NCI-H510A (cell line): ENCODE measurements at regions not wholly inside any gene's neighbourhood (a gene's known extent, or its start where the extent isn't known, plus 50 kb on each side); places are given as distances from the start of the nearest gene placed in this dataset.
"Not testable (repeated sequence)": the region's sequence is repeated elsewhere in the genome, so short reads cannot be mapped to it uniquely, and the experiment has no call there.

Experiments
- DNase-seq: peaks from one replicate; lab custom pipeline; 2025; lab: John Stamatoyannopoulos, UW

GRCh38 chr6:62819640-62820039 is 391.6 kb upstream of the FKBP1C start:
- DNase-seq, result no peak

- peak; percentile 32 for DNase-seq
These were observed 402.5 kb upstream of the FKBP1C start for GRCh38 chr6:62808565-62809293.

GRCh38 chr6:62805431-62805830 is 405.8 kb upstream of the FKBP1C start:
- no peak for DNase-seq

GRCh38 chr6:62803094-62803493 is 408.2 kb upstream of the FKBP1C start:
- DNase-seq, result no peak

- DNase-seq, result no peak
These were observed 414.1 kb upstream of the FKBP1C start for GRCh38 chr6:62797190-62797589.

GRCh38 chr6:62775427-62776022 is 435.7 kb upstream of the FKBP1C start:
- no peak for DNase-seq

GRCh38 chr6:62766174-62766573 is 445.1 kb upstream of the FKBP1C start:
- not testable (repeated sequence) for DNase-seq

GRCh38 chr6:62764841-62765240 is 446.4 kb upstream of the FKBP1C start:
- no peak for DNase-seq

GRCh38 chr6:62763125-62763912 is 447.9 kb upstream of the FKBP1C start:
- no peak for DNase-seq

- no peak for DNase-seq
These were observed 460.9 kb upstream of the KHDRBS2 start for GRCh38 chr6:62746968-62747367.

GRCh38 chr6:62746161-62746560 is 460.1 kb upstream of the KHDRBS2 start:
- DNase-seq, result no peak

- DNase-seq, result no peak
These were observed 454.6 kb upstream of the KHDRBS2 start for GRCh38 chr6:62740596-62740995.

GRCh38 chr6:62740171-62740570 is 454.1 kb upstream of the KHDRBS2 start:
- no peak for DNase-seq

- DNase-seq, result no peak
These were observed 451.8 kb upstream of the KHDRBS2 start for GRCh38 chr6:62737792-62738191.

GRCh38 chr6:62721408-62721807 is 435.4 kb upstream of the KHDRBS2 start:
- no peak for DNase-seq

GRCh38 chr6:62716719-62717118 is 430.7 kb upstream of the KHDRBS2 start:
- DNase-seq, result no peak

- DNase-seq, result no peak
These were observed 428.1 kb upstream of the KHDRBS2 start for GRCh38 chr6:62714112-62714511.

GRCh38 chr6:62711750-62712149 is 425.7 kb upstream of the KHDRBS2 start:
- no peak for DNase-seq

GRCh38 chr6:62707914-62708313 is 421.9 kb upstream of the KHDRBS2 start:
- DNase-seq, result no peak

- DNase-seq, result no peak
These were observed 421.1 kb upstream of the KHDRBS2 start for GRCh38 chr6:62707156-62707555.

GRCh38 chr6:62683063-62683462 is 397.0 kb upstream of the KHDRBS2 start:
- no peak for DNase-seq

GRCh38 chr6:62681108-62681507 is 395.1 kb upstream of the KHDRBS2 start:
- DNase-seq, result no peak

- no peak for DNase-seq
These were observed 387.0 kb upstream of the KHDRBS2 start for GRCh38 chr6:62672989-62673388.
